ENCODE measurements at regions not wholly inside any gene's neighbourhood (a gene's known extent, or its start where the extent isn't known, plus 50 kb on each side); places are given as distances from the start of the nearest gene placed in this dataset.

GRCh38 chr10:118842843-118843624 is 88.3 kb upstream of the CACUL1 start:
- no peak overlapping the region for H3K4me3 ChIP-seq (ENCODE audit: low read depth, low read length)
- TF ChIP-seq CTCF (IDR thresholded peaks at IDR 0.05; ENCODE audit: insufficient read depth, low read depth, low read length), result no peak
- peaks cover 3% of the 10 kb centered on the region; the same call in 1 of the 2 replicates for H3K27me3 ChIP-seq (ENCODE audit: control insufficient read depth, insufficient read depth, low read length)
- POLR2A ChIA-PET, result no interaction called here
- H3K36me3 ChIP-seq (ENCODE audit: control insufficient read depth, insufficient read depth, low read length), result no peaks in the 10 kb centered on the region
- no peak for DNase-seq (ENCODE audit: low read depth)
- CTCF ChIA-PET, result interaction anchor here (1.1 kb wide), 1 partner anchor 24 kb away, joined by 3 read pairs; no protein-coding TSS in a partner anchor

- TF ChIP-seq CTCF (IDR thresholded peaks at IDR 0.05; ENCODE audit: insufficient read depth, low read depth, low read length), result no peak
- ChIA-PET POLR2A (no interaction called here), CTCF (interaction anchor here (1.1 kb wide), 1 partner anchor 23 kb away, joined by 3 read pairs; no protein-coding TSS in a partner anchor)
- no peaks in the 10 kb centered on the region for H3K36me3 ChIP-seq (ENCODE audit: control insufficient read depth, insufficient read depth, low read length)
- no peak overlapping the region for H3K4me3 ChIP-seq (ENCODE audit: low read depth, low read length)
- H3K27me3 ChIP-seq (ENCODE audit: control insufficient read depth, insufficient read depth, low read length), result peaks cover 3% of the 10 kb centered on the region; the same call in 1 of the 2 replicates
- no peak for DNase-seq (ENCODE audit: low read depth)
Measured at GRCh38 chr10:118843647-118844265, 89.0 kb upstream of the CACUL1 start.

- POLR2A ChIA-PET, result no interaction called here
Measured at GRCh38 chr10:118844731-118845521, 90.2 kb upstream of the CACUL1 start.

GRCh38 chr10:118845776-118846175 is 91.0 kb upstream of the CACUL1 start:
- DNase-seq (ENCODE audit: low read depth), result no peak
- no peak overlapping the region for H3K4me3 ChIP-seq (ENCODE audit: low read depth, low read length)
- no peaks in the 10 kb centered on the region for H3K36me3 ChIP-seq (ENCODE audit: control insufficient read depth, insufficient read depth, low read length)
- CTCF ChIA-PET, result no interaction called here
- POLR2A ChIA-PET, result no interaction called here
- H3K27me3 ChIP-seq (ENCODE audit: control insufficient read depth, insufficient read depth, low read length), result peaks cover 3% of the 10 kb centered on the region; the same call in 1 of the 2 replicates
- TF ChIP-seq CTCF (IDR thresholded peaks at IDR 0.05; ENCODE audit: insufficient read depth, low read depth, low read length), result no peak

More at GRCh38 chr10:118844731-118845521, 90.2 kb upstream of the CACUL1 start:
- Histone ChIP-seq H3K4me3 (ENCODE audit: low read depth, low read length) (no peak overlapping the region), H3K36me3 (ENCODE audit: control insufficient read depth, insufficient read depth, low read length) (no peaks in the 10 kb centered on the region), H3K27me3 (ENCODE audit: control insufficient read depth, insufficient read depth, low read length) (peaks cover 3% of the 10 kb centered on the region; the same call in 1 of the 2 replicates)
- no peak for DNase-seq (ENCODE audit: low read depth)
- CTCF ChIA-PET, result no interaction called here
- no peak for TF ChIP-seq CTCF (IDR thresholded peaks at IDR 0.05; ENCODE audit: insufficient read depth, low read depth, low read length)

All from BJ (cell line).